GM23248 (cell line): ENCODE measurements at regions not wholly inside any gene's neighbourhood (a gene's known extent, or its start where the extent isn't known, plus 50 kb on each side); places are given as distances from the start of the nearest gene placed in this dataset.

Source experiments
- EZH2 ChIP-seq: fragments of 200-600 bp; sonication (generic); IDR thresholded peaks from 2 replicates; pipeline ENCODE4 v1.6.1; 2018; ENCODE audit warnings: antibody characterized with exemption, mild to moderate bottlenecking; ENCODE audit not compliant: insufficient read depth, poor library complexity, severe bottlenecking
- EZH2phosphoT487 ChIP-seq: fragments of 200-600 bp; sonication (generic); IDR thresholded peaks from 2 replicates; pipeline ENCODE4 v1.6.1; 2018; ENCODE audit warnings: antibody characterized with exemption, moderate library complexity, mild to moderate bottlenecking, low read depth; ENCODE audit not compliant: insufficient read depth

- no peak for TF ChIP-seq EZH2
- TF ChIP-seq EZH2phosphoT487: no peak
These were observed 315.8 kb upstream of the TPK1 start for GRCh38 chr7:145151676-145152075.
